H1 (cell line): ENCODE measurements at regions not wholly inside any gene's neighbourhood (a gene's known extent, or its start where the extent isn't known, plus 50 kb on each side); places are given as distances from the start of the nearest gene placed in this dataset.

Experiments
- CTCF ChIA-PET: fragments of 300-600 bp; sonication (Branson Sonifier 250); formaldehyde crosslinking; loops from one replicate; lab custom pipeline; 2021; ENCODE audit not compliant: partially characterized antibody; lab: Charles Lee
- POLR2A ChIA-PET: fragments of 300-600 bp; sonication (Branson Sonifier 250); formaldehyde crosslinking; loops from one replicate; lab custom pipeline; 2021; ENCODE audit warnings: inconsistent platforms; ENCODE audit not compliant: partially characterized antibody; lab: Charles Lee
- DNase-seq, 2 experiments: peaks; one replicate each; pipeline versions ENCODE4 v3.0.0 to v3.0.0-alpha.2; 2010 to 2022; ENCODE audit warnings: low spot score in 2 of 2, low read depth in 1 of 2, mixed read lengths in 1 of 2
- FAIRE-seq: peaks from 2 replicates; lab custom pipeline; 2011; peaks lifted over from hg19 to GRCh38; lab: Jason Lieb, UNC
- H2AFZ ChIP-seq: 2 replicates; pipeline ENCODE4 v1.8.1; 2012; ENCODE audit warnings: low read length, inconsistent platforms
- H2AK5ac ChIP-seq: 2 replicates; pipeline ENCODE4 v1.6.1; 2013; ENCODE audit warnings: low read depth, low read length
- H2BK120ac ChIP-seq: replicated peaks from 2 replicates; pipeline ENCODE3; 2013; ENCODE audit warnings: low read depth, low read length, inconsistent platforms
- H2BK12ac ChIP-seq: 2 replicates; pipeline ENCODE4 v1.6.1; 2013; ENCODE audit warnings: low read depth, low read length
- H2BK15ac ChIP-seq: 2 replicates; pipeline ENCODE4 v1.6.1; 2013; ENCODE audit warnings: low read length
- H2BK20ac ChIP-seq: 2 replicates; pipeline ENCODE4 v1.6.1; 2013; ENCODE audit warnings: low read length
- H2BK5ac ChIP-seq: 2 replicates; pipeline ENCODE4 v1.6.1; 2013; ENCODE audit warnings: low read depth, low read length
- H3K14ac ChIP-seq: 2 replicates; pipeline ENCODE4 v1.6.1; 2013; ENCODE audit warnings: inconsistent platforms; ENCODE audit not compliant: insufficient read length
- H3K18ac ChIP-seq: 2 replicates; pipeline ENCODE4 v1.6.1; 2013; ENCODE audit warnings: low read length; ENCODE audit errors: extremely low read depth
- H3K23ac ChIP-seq: 2 replicates; pipeline ENCODE4 v1.6.1; 2013; ENCODE audit warnings: inconsistent platforms; ENCODE audit not compliant: insufficient read length
- H3K23me2 ChIP-seq: 2 replicates; pipeline ENCODE4 v1.6.1; 2013; ENCODE audit warnings: low read depth, low read length
- H3K27ac ChIP-seq: 2 replicates; pipeline ENCODE4 v1.6.1; 2011; ENCODE audit warnings: low read depth, low read length, inconsistent platforms
- H3K27me3 ChIP-seq, 4 experiments: replicated peaks in 1 of 4; 1 replicate in 1 of 4; 2 replicates in 3 of 4; pipeline versions ENCODE4 v1.6.1 to v1.8.1; 2011 to 2013; ENCODE audit warnings: low read length in 3 of 4, mild to moderate bottlenecking in 3 of 4, inconsistent platforms in 2 of 4, mixed read lengths in 2 of 4, moderate library complexity in 1 of 4; ENCODE audit not compliant: control insufficient read depth in 3 of 4, insufficient read depth in 3 of 4; ENCODE audit errors: extremely low read depth in 1 of 4
- H3K36me3 ChIP-seq, 4 experiments: 2 replicates each; pipeline versions ENCODE4 v1.6.1 to v1.8.1; 2011 to 2013; ENCODE audit warnings: mild to moderate bottlenecking in 4 of 4, low read length in 3 of 4, moderate library complexity in 2 of 4, control low read depth in 1 of 4, inconsistent platforms in 1 of 4; ENCODE audit not compliant: insufficient read depth in 4 of 4, control insufficient read depth in 2 of 4
- H3K4ac ChIP-seq: replicated peaks from 2 replicates; pipeline ENCODE3; 2013; ENCODE audit warnings: low read length, low read depth, mixed read lengths, inconsistent platforms; ENCODE audit not compliant: insufficient read length
- H3K4me1 ChIP-seq, 4 experiments: replicated peaks in 1 of 4; 1 replicate in 1 of 4; 2 replicates in 3 of 4; pipeline versions ENCODE4 v1.6.1 to v1.8.1; 2011 to 2013; ENCODE audit warnings: low read length in 3 of 4, inconsistent platforms in 2 of 4, mixed read lengths in 1 of 4; ENCODE audit not compliant: insufficient read depth in 4 of 4, control insufficient read depth in 3 of 4
- H3K4me2 ChIP-seq, 2 experiments: 2 replicates each; pipeline versions ENCODE4 v1.6.1 to v1.8.1; 2011 to 2013; ENCODE audit warnings: low read depth in 2 of 2, low read length in 2 of 2, control low read depth in 1 of 2, inconsistent platforms in 1 of 2, mild to moderate bottlenecking in 1 of 2; ENCODE audit not compliant: insufficient read depth in 1 of 2
- H3K4me3 ChIP-seq, 4 experiments: fragments of 200-600, 300-600 bp in 1 of 4; sonication (generic), shearing (Covaris generic), sonication (Bioruptor Twin) in 1 of 4; 2 replicates each; pipeline versions ENCODE4 v1.5.1 to v1.8.1; 2011 to 2016; ENCODE audit warnings: low read length in 4 of 4, low read depth in 3 of 4, control low read depth in 2 of 4, inconsistent platforms in 2 of 4, mild to moderate bottlenecking in 2 of 4, mixed read lengths in 1 of 4, moderate library complexity in 1 of 4; ENCODE audit not compliant: insufficient read depth in 2 of 4; ENCODE audit errors: extremely low read depth in 1 of 4
- H3K56ac ChIP-seq: replicated peaks from 2 replicates; pipeline ENCODE3; 2013; ENCODE audit warnings: low read depth, mild to moderate bottlenecking, mixed read lengths, low read length, inconsistent platforms; ENCODE audit not compliant: insufficient read length
- H3K79me1 ChIP-seq: 2 replicates; pipeline ENCODE4 v1.6.1; 2013; ENCODE audit warnings: low read depth, low read length, control low read depth
- H3K79me2 ChIP-seq, 2 experiments: 2 replicates each; pipeline versions ENCODE4 v1.6.1 to v1.8.1; 2012 to 2013; ENCODE audit warnings: low read length in 2 of 2, mild to moderate bottlenecking in 2 of 2, inconsistent platforms in 1 of 2; ENCODE audit not compliant: insufficient read depth in 2 of 2, control insufficient read depth in 1 of 2
- H3K9ac ChIP-seq, 4 experiments: replicated peaks in 1 of 4; 1 replicate in 1 of 4; 2 replicates in 3 of 4; pipeline versions ENCODE4 v1.6.1 to v1.8.1; 2011 to 2013; ENCODE audit warnings: low read depth in 3 of 4, low read length in 3 of 4, control low read depth in 2 of 4, mild to moderate bottlenecking in 2 of 4, moderate library complexity in 2 of 4, inconsistent platforms in 1 of 4; ENCODE audit errors: extremely low read depth in 1 of 4
- H3K9me3 ChIP-seq, 2 experiments: 2 replicates each; pipeline versions ENCODE4 v1.6.1 to v1.8.1; 2012 to 2013; ENCODE audit warnings: mild to moderate bottlenecking in 2 of 2, moderate library complexity in 2 of 2, control low read depth in 1 of 2, inconsistent platforms in 1 of 2, low read depth in 1 of 2, low read length in 1 of 2, mixed read lengths in 1 of 2; ENCODE audit not compliant: insufficient read depth in 2 of 2
- H4K20me1 ChIP-seq, 2 experiments: replicated peaks in 1 of 2; 2 replicates each; pipeline versions ENCODE3 to v1.8.1; 2011 to 2013; ENCODE audit warnings: inconsistent platforms in 2 of 2, low read length in 2 of 2, mild to moderate bottlenecking in 1 of 2; ENCODE audit not compliant: insufficient read depth in 2 of 2, control insufficient read depth in 1 of 2
- H4K5ac ChIP-seq: 2 replicates; pipeline ENCODE4 v1.6.1; 2013; ENCODE audit warnings: low read length, low read depth, mixed read lengths, inconsistent platforms; ENCODE audit not compliant: insufficient read length
- H4K8ac ChIP-seq: 2 replicates; pipeline ENCODE4 v1.8.0; 2013; ENCODE audit warnings: mild to moderate bottlenecking, moderate library complexity, low read length, inconsistent platforms; ENCODE audit not compliant: insufficient read depth; ENCODE audit errors: extremely low read depth
- H4K91ac ChIP-seq: replicated peaks from 2 replicates; pipeline ENCODE3; 2013; ENCODE audit warnings: low read length, mixed read lengths, inconsistent platforms; ENCODE audit not compliant: insufficient read length
- CBX8 ChIP-seq: fragments of 300-800, 300-1000 bp; sonication (generic); IDR thresholded peaks from 2 replicates; pipeline ENCODE4 v1.7.1; 2016; ENCODE audit warnings: low read depth, low read length, borderline replicate concordance
- KDM1A ChIP-seq: fragments of 200-600, 300-600 bp; sonication (generic); IDR thresholded peaks from 2 replicates; pipeline ENCODE4 v1.7.1; 2016; ENCODE audit warnings: mild to moderate bottlenecking, low read length, borderline replicate concordance
- KDM5A ChIP-seq: fragments of 200-600 bp; IDR thresholded peaks from 2 replicates; pipeline ENCODE4 v1.7.1; 2012; ENCODE audit warnings: mild to moderate bottlenecking, low read length, inconsistent platforms, mixed read lengths
- SIN3A ChIP-seq, 2 experiments: IDR thresholded peaks in 1 of 2; conservative IDR thresholded peaks in 1 of 2; 2 replicates each; pipeline ENCODE4 v1.6.1; 2011 to 2012; ENCODE audit warnings: low read length in 2 of 2, improper control_type of control experiment in 1 of 2, low read depth in 1 of 2, mild to moderate bottlenecking in 1 of 2
- WGBS, 2 experiments: shearing (Covaris generic) in 1 of 2; methylation state at CpG; one replicate each; pipeline versions ENCODE4 v1.1.6 to v1.1.7; 2013 to 2015; ENCODE audit warnings: low lambda C conversion rate in 2 of 2, mixed read lengths in 2 of 2, inconsistent platforms in 1 of 2, low coverage in 1 of 2, missing lambda C conversion rate in 1 of 2; ENCODE audit not compliant: insufficient replicate concordance in 2 of 2, insufficient coverage in 1 of 2, insufficient read length in 1 of 2; ENCODE audit errors: extremely low coverage in 1 of 2, missing lambda C conversion rate in 1 of 2; 5-methylcytosine and 5-hydroxymethylcytosine counted together

DNA sequence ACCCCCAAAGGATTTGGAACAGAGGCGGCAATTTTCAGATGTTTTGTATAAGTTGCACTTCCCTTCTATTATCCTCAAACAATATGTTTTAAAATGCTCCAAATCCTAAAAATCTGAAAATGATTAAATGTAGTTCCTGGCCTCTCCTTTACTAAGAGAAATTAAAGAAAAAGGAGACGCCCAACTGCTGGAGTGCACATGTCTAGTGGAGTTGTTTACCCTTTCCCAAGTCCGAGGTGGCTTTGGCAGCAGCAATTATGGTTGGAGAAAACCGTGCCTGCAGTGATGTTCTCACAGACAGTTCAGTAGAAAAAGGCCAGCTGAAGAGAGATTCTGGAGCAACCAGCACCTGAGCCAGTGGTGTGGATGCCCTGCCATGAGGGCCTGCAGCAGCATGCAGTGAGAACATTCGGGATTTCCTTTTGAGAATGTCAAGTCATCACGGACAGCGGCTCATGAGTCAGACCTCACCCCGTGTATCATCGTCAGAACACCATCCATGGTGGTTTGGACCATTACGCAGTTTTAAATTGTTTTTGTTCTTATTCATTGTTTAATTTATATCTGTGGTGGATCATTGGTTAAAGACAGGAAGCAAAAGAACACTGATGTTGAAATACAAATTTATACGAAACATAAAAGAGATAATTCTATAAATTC is 179.0 kb upstream of the KRR1 start:
- no peak for FAIRE-seq
- DNase-seq, result no peak
- no peak overlapping the region for H3K4me2 ChIP-seq
- H2BK20ac ChIP-seq, result no peak overlapping the region
- H4K91ac ChIP-seq, result no peak overlapping the region
- no peak overlapping the region for H2AK5ac ChIP-seq
- no peaks in the 10 kb centered on the region for H3K79me1 ChIP-seq
- no peak overlapping the region for H2AFZ ChIP-seq
- no peaks in the 10 kb centered on the region for H3K4me1 ChIP-seq
- H3K9me3 ChIP-seq, result no peaks in the 10 kb centered on the region
- H2BK5ac ChIP-seq, result no peak overlapping the region
- no peak overlapping the region for H3K4ac ChIP-seq
- H4K8ac ChIP-seq, result no peak overlapping the region
- no peak overlapping the region; the same call in 1 of the 2 replicates for H2BK15ac ChIP-seq
- 91% methylated on average over 11 of the region's 11 CpGs; no CpG with 5 or more reads in 1 of the 2 experiments for WGBS, 2 experiments
- H4K5ac ChIP-seq, result no peak overlapping the region
- no peaks in the 10 kb centered on the region for H3K79me2 ChIP-seq
- TF ChIP-seq SIN3A (conservative IDR thresholded peaks at IDR 0.05 in 1 of 2, IDR thresholded peaks at IDR 0.05 in 1 of 2; ENCODE audit: low read depth in 1 of 2, low read length in 2 of 2) (no peak), KDM1A (no peak), CBX8 (no peak), KDM5A (no peak)
- H3K4me3 ChIP-seq, result no peak overlapping the region
- no peaks in the 10 kb centered on the region for H4K20me1 ChIP-seq
- no peak overlapping the region; the same call in 1 of the 2 replicates for H2BK12ac ChIP-seq
- H3K56ac ChIP-seq, result no peak overlapping the region
- H3K27ac ChIP-seq, result no peak overlapping the region
- ChIA-PET POLR2A (no interaction called here), CTCF (no interaction called here)
- no peaks in the 10 kb centered on the region for H3K27me3 ChIP-seq
- H3K23ac ChIP-seq, result no peak overlapping the region
- H3K23me2 ChIP-seq, result no peaks in the 10 kb centered on the region
- H3K18ac ChIP-seq, result no peak overlapping the region
- no peak overlapping the region for H3K14ac ChIP-seq
- H3K9ac ChIP-seq, result no peak overlapping the region
- H2BK120ac ChIP-seq, result no peak overlapping the region
- H3K36me3 ChIP-seq, result no peaks in the 10 kb centered on the region
